Esophagus (tissue), 2 donors: ENCODE measurements at regions not wholly inside any gene's neighbourhood (a gene's known extent, or its start where the extent isn't known, plus 50 kb on each side); places are given as distances from the start of the nearest gene placed in this dataset.
"Not testable (repeated sequence)": the region's sequence is repeated elsewhere in the genome, so short reads cannot be mapped to it uniquely, and the experiment has no call there.

ENCODE experiments used
- H3K27ac ChIP-seq, 2 donors: one replicate each; pipeline ENCODE4 v1.5.1; 2013; ENCODE audit warnings: low read depth in 2 of 2, mild to moderate bottlenecking in 2 of 2, inconsistent platforms in 1 of 2, low read length in 1 of 2, moderate library complexity in 1 of 2
- H3K27me3 ChIP-seq, 2 donors: one replicate each; pipeline ENCODE4 v1.6.1; 2013; ENCODE audit warnings: low read length in 2 of 2, control low read depth in 1 of 2, mild to moderate bottlenecking in 1 of 2; ENCODE audit not compliant: insufficient read depth in 2 of 2, control insufficient read depth in 1 of 2
- H3K36me3 ChIP-seq, 2 donors: one replicate each; pipeline ENCODE4 v1.6.1; 2013; ENCODE audit warnings: low read length in 1 of 2; ENCODE audit not compliant: control insufficient read depth in 2 of 2, insufficient read depth in 2 of 2
- H3K4me1 ChIP-seq, 2 donors: one replicate each; pipeline ENCODE4 v1.6.1; 2013; ENCODE audit warnings: low read length in 1 of 2; ENCODE audit not compliant: control insufficient read depth in 2 of 2, insufficient read depth in 2 of 2
- H3K4me3 ChIP-seq, 2 donors: one replicate each; pipeline ENCODE4 v1.5.1; 2013; ENCODE audit warnings: low read length in 2 of 2, mild to moderate bottlenecking in 2 of 2, low read depth in 1 of 2, moderate library complexity in 1 of 2
- H3K9me3 ChIP-seq, 2 donors: one replicate each; pipeline ENCODE4 v1.6.1; 2013; ENCODE audit warnings: mild to moderate bottlenecking in 2 of 2, low read depth in 1 of 2, low read length in 1 of 2, moderate library complexity in 1 of 2; ENCODE audit not compliant: control insufficient read depth in 2 of 2, insufficient read depth in 1 of 2
- WGBS, 2 donors: extraction: QIAGEN DNeasy Blood & Tissue Kit; methylation state at CpG; one replicate each; pipeline ENCODE4 v1.1.7; 2013; 5-methylcytosine and 5-hydroxymethylcytosine counted together
- donor health status: healthy with polysubstance abuse.
- donor health status: Bipolar disorder and iron deficiency.

DNA sequence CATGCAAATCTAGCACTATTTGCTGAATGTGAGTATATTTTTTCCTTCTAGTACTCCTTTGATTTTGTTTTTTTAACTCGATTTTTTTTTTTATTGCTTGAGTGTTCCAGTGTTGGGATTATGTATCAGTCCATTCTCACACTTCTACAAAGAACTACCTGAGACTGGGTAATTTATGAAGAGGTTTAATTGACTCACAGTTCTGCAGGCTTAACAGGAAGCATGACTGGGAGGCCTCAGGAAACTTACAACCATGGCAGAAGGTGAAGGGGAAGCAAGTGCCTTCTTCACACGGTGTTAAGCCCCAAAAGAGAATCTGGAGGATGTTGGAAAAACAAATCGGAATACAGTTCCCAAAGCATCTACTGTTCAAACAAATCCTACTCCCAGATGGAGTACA is 69.1 kb downstream of the ZNF518B start:
- not testable (repeated sequence) for H3K27ac ChIP-seq, H3K27me3 ChIP-seq, H3K4me3 ChIP-seq, H3K36me3 ChIP-seq, H3K4me1 ChIP-seq, H3K9me3 ChIP-seq
- WGBS, 2 donors: 59 to 62% methylated on average over 3 of the region's 3 CpGs

DNA sequence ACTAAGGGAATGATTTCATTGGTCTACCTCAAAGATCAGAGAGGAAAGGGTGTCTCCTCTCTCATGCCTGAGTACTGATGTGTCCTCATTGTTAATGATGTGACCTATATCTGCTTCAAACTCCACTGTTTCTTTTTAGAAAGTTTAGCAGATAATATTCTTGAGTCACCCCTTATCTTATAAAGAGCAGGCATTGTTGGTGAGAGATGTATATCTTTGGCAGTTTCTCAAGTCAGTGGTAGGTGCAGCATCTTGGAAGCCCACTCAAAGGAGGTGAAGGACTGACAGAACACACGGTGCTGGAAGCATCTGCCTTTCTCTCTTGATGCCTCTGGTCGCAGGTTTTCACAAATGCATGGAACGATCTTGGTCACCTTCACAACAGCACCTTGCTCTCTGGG is 71.2 kb downstream of the ZNF518B start:
- WGBS, 2 donors: 87 to 88% methylated on average over 3 of the region's 3 CpGs

DNA sequence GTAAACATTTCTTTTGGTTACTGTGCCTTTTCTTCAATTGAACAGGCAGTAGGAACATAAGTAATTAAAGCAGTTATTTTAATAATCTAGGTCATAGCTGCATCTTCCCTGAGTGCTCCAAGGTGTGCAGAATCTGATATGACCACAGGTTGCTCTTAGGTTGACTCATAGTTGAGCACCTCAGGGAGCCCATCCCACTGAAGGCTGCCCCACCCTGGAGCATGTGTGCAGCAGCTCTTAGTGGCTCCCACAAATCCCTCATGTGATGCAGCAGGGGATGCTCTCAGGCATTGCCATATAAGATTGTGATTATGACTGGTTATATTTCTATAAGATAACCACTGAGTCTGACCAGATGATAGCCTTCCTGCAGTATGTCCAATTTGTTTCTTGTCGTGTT is 72.3 kb downstream of the ZNF518B start:
- Histone ChIP-seq H3K4me3 (no peak overlapping the region), H3K27ac (no peak overlapping the region), H3K36me3 (no peaks in the 10 kb centered on the region), H3K4me1 (no peaks in the 10 kb centered on the region), H3K27me3 (no peaks in the 10 kb centered on the region), H3K9me3 (no peaks in the 10 kb centered on the region)
- 79% methylated on average over 1 of the region's 1 CpG for WGBS, 2 donors

More for the DNA sequence above, 71.2 kb downstream of the ZNF518B start:
- Histone ChIP-seq H3K27me3 (no peaks in the 10 kb centered on the region), H3K9me3 (no peaks in the 10 kb centered on the region), H3K4me1 (no peaks in the 10 kb centered on the region), H3K36me3 (no peaks in the 10 kb centered on the region), H3K4me3 (no peak overlapping the region), H3K27ac (no peak overlapping the region)

DNA sequence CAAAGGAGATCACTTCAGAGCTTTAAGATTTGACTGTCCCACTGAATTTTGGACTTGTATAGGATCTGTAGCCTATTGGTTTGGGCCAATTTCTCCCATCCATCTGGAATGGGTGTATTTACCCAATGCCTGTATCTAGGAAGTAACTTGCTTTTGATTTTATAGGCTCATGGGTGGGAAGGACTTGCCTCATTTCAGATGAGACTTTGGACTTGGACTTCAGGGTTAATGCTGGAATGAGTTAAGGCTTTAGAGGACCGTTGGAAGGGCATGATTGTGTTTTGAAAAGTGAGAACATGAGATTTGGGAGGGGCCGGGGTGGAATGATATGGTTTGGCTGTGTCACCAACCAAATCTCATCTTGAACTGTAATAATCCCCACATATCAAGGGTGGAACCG is 73.8 kb downstream of the ZNF518B start:
- H3K27ac ChIP-seq: no peak overlapping the region
- 61 to 65% methylated on average over 3 of the region's 3 CpGs for WGBS, 2 donors

DNA sequence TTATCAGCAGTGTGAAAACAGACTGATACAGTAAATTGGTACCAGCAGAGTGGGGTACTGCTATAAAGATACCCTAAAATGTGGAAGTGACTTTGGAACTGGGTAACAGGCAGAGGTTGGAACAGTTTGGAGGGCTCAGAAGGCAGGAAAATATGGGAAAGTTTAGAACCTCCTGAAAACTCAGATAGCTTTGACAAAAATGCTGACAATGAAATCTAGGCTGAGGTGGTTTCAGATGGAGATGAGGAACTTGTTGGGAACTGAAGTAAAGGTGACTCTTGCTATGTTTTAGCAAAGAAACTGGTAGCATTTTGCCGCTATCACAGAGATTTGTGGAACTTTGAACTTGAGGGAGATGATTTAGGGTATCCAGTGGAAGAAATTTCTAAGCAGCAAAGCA is 75.1 kb downstream of the ZNF518B start:
- not testable (repeated sequence) for H3K27ac ChIP-seq, H3K9me3 ChIP-seq

More for the DNA sequence above, 73.8 kb downstream of the ZNF518B start:
- Histone ChIP-seq H3K9me3 (no peaks in the 10 kb centered on the region), H3K4me3 (no peak overlapping the region), H3K4me1 (no peaks in the 10 kb centered on the region), H3K27me3 (no peaks in the 10 kb centered on the region), H3K36me3 (no peaks in the 10 kb centered on the region)

DNA sequence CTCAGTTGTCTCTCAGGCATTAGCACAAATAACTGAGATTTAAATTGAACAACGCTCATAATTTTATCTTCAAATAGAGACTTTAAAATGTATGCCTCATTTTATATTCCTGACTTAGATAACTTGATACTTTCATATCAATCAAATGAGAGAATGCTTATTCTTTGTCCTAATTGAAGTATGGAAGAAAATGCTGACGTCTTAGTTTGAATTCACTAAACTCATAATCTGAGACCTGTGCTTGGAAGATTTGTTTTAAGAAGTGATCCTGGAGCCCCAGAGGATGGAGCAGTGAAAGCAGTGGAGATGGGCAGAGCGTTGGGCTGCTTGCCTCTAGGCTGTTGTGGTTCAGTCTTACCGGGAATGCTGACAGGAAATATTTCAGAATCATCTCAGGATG is 76.1 kb downstream of the ZNF518B start:
- H3K4me3 ChIP-seq: no peak overlapping the region
- H3K36me3 ChIP-seq: no peaks in the 10 kb centered on the region
- H3K27me3 ChIP-seq: no peaks in the 10 kb centered on the region
- WGBS, 2 donors: 80 to 86% methylated on average over 4 of the region's 4 CpGs
- H3K27ac ChIP-seq: no peak overlapping the region
- no peaks in the 10 kb centered on the region for H3K4me1 ChIP-seq
- H3K9me3 ChIP-seq: no peaks in the 10 kb centered on the region

More for the DNA sequence above, 75.1 kb downstream of the ZNF518B start:
- not testable (repeated sequence) for H3K36me3 ChIP-seq, H3K4me3 ChIP-seq, H3K27me3 ChIP-seq, H3K4me1 ChIP-seq
- WGBS, 2 donors: 82 to 90% methylated on average over 1 of the region's 1 CpG

DNA sequence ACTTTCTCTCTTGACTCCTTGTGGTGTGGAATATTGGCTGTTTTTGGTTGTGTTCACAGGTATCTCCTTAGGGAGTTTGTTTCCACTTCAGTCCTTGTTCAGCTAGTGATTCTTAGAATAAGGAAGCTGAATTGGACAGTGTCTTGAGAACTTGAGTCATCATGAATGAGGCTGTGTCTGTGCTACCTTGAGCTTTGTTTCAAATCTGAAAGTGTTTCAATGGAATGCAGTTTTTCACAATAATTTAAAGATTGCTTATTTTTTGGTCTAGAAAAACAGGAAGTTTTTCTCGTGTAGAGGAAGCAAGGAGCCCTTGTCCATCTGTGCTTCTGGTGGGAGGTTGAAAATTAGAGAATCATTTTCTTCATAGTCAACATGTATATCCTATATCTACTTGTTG is 76.5 kb downstream of the ZNF518B start:
- Histone ChIP-seq H3K9me3 (no peaks in the 10 kb centered on the region), H3K4me1 (no peaks in the 10 kb centered on the region), H3K27ac (no peak overlapping the region)

DNA sequence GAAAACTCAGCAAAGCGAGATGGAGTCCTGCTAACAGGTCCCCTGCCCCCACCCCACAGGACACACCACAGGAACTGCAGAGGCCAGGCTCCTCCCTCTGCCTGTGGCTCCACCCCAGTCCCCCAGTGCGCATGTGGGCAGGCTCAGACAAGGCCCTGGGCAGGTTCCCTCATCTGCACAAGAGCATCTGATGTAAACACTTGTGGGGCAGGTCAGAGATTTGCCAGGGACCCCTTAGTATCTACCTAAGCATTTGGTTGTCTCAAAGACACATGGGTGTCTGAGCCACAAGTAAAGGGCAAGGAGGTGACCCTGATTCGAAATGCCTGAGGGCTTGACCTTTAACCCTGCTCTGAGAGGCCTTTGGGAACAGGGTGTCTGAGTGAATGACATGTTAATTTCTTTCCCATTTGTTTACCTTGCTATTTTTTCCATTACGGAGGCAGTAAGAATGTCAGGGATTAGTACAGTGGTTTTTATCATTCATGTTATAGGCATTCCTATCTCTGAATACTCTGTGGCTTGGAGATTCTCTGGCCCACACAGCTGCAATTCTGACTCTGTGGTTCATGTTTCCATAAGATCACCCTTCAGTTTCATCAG is 85.3 kb downstream of the ZNF518B start:
- H3K36me3 ChIP-seq: no peaks in the 10 kb centered on the region
- no peaks in the 10 kb centered on the region for H3K4me1 ChIP-seq
- no peaks in the 10 kb centered on the region for H3K9me3 ChIP-seq
- H3K27me3 ChIP-seq: no peaks in the 10 kb centered on the region
- H3K4me3 ChIP-seq: no peak overlapping the region
- no peak overlapping the region for H3K27ac ChIP-seq
- 59 to 64% methylated on average over 4 of the region's 4 CpGs for WGBS, 2 donors

More for the DNA sequence above, 76.5 kb downstream of the ZNF518B start:
- Histone ChIP-seq H3K36me3 (no peaks in the 10 kb centered on the region), H3K4me3 (no peak overlapping the region), H3K27me3 (no peaks in the 10 kb centered on the region)
- WGBS, 2 donors: 0% methylated on average over 1 of the region's 1 CpG

DNA sequence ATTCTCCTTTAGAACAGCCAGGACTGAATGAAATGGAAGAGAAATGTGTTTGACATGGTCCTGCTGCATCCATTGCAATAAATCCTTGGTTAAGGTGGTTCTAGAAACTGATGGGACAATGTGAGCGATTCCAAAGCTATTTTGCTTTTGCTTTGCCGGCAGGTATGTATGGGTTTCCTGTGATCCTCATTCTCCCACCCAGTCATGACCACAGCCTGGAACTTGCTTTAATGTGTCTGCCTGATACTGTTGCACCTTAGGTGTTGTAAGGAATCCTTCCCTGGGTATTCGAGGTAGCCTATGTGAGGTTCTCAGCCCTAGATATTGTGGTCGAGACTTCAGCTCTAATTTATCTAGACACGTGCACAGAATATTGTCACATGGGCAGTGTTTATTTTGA is 86.1 kb downstream of the ZNF518B start:
- no peaks in the 10 kb centered on the region for H3K9me3 ChIP-seq
- H3K4me1 ChIP-seq: no peaks in the 10 kb centered on the region
- H3K36me3 ChIP-seq: no peaks in the 10 kb centered on the region
- 79 to 84% methylated on average over 5 of the region's 5 CpGs for WGBS, 2 donors
- H3K4me3 ChIP-seq: no peak overlapping the region
- no peak overlapping the region for H3K27ac ChIP-seq
- H3K27me3 ChIP-seq: no peaks in the 10 kb centered on the region

DNA sequence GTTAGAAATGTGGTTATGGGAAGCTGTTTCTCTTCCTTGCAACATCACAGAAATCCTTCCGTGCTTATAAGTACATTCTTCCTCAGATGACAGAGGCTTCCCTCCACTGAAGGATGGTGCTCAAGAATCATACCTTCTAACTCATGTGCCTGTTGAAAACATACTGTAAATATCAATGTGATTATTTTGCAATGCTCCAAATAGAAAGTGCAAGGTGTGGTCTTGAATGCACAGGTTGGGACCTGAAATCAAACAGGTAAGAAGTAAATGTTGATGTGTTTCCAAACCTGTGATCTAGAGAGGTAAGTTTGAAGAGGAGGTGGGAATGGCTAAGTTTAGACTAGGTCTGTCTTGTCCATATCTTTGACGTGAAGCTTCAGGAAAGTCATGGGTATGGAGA is 87.7 kb downstream of the ZNF518B start:
- Histone ChIP-seq H3K4me3 (no peak overlapping the region), H3K9me3 (no peaks in the 10 kb centered on the region), H3K27me3 (no peaks in the 10 kb centered on the region), H3K4me1 (no peaks in the 10 kb centered on the region), H3K27ac (no peak overlapping the region), H3K36me3 (no peaks in the 10 kb centered on the region)
- WGBS, 2 donors: 53 to 60% methylated on average over 2 of the region's 2 CpGs
